Prostate gland (tissue), 2 donors: ENCODE measurements at regions not wholly inside any gene's neighbourhood (a gene's known extent, or its start where the extent isn't known, plus 50 kb on each side); places are given as distances from the start of the nearest gene placed in this dataset.

ENCODE experiments used
- DNase-seq: peaks from one replicate; pipeline ENCODE4 v3.0.0-alpha.2; 2019; ENCODE audit warnings: low spot score
- H3K27ac ChIP-seq, 2 donors: fragments of 200-600 bp; sonication (generic); 2 replicates each; pipeline ENCODE4 v1.5.1; 2017 to 2019
- H3K27me3 ChIP-seq: fragments of 200-600 bp; sonication (generic); replicated peaks from 2 replicates; pipeline ENCODE4 v1.5.1; 2019; ENCODE audit not compliant: insufficient read depth
- H3K36me3 ChIP-seq, 2 donors: fragments of 200-600 bp; sonication (generic); 1 replicate in 1 of 2; 2 replicates in 1 of 2; pipeline versions ENCODE4 v1.5.1 to v1.8.1; 2017 to 2019
- H3K4me1 ChIP-seq: fragments of 200-600 bp; sonication (generic); replicated peaks from 2 replicates; pipeline ENCODE4 v1.5.1; 2019
- H3K4me3 ChIP-seq, 2 donors: fragments of 200-600 bp; sonication (generic); 2 replicates each; pipeline ENCODE4 v1.5.1; 2017 to 2019
- H3K9me3 ChIP-seq: fragments of 200-600 bp; sonication (generic); 2 replicates; pipeline ENCODE4 v1.5.1; 2017
- POLR2A ChIP-seq: fragments of 450-650 bp; IDR thresholded peaks from one replicate; pipeline ENCODE4 v1.6.1; 2016; ENCODE audit warnings: antibody characterized with exemption, mild to moderate bottlenecking
- POLR2AphosphoS5 ChIP-seq: sonication (generic); formaldehyde crosslinking; IDR thresholded peaks from one replicate; pipeline ENCODE4 v1.6.1; 2017; ENCODE audit warnings: antibody characterized with exemption
- WGBS: methylation state at CpG from one replicate; pipeline ENCODE4 v1.1.5; 2018; 5-methylcytosine and 5-hydroxymethylcytosine counted together
- intact Hi-C: fragments of 100-400 bp; cut with DNase I; formaldehyde crosslinking; loops from one replicate; pipeline ENCODE4 v1.14.2; 2022
- TF ChIP-seq, protein P1 (sequence below), 4 experiments: fragments of 200-600 bp in 2 of 4; fragments of 450-650 bp in 2 of 4; sonication (generic) in 2 of 4; IDR thresholded peaks; 1 replicate in 3 of 4; 2 replicates in 1 of 4; pipeline ENCODE4 v1.5.1; 2016 to 2019; ENCODE audit warnings: antibody characterized with exemption in 4 of 4, mild to moderate bottlenecking in 2 of 4, moderate library complexity in 2 of 4

DNA sequence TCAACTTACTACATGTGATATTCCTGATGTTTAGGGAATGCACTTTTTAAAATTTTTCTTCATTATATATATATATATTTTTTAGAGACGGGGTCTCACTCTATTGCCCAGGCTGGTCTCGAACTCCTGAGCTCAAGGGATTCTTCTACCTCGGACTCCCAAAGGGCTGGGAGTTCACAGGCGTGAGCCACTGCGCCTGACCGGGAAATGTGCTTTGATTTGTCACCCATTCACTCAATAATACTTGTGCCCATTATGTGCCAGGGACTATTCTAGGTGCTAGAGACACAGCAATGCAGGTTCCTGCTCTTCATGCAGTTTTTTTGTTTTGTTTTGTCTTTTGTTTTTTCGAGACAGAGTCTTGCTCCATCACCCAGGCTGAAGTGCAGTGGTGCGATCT, 56.1 kb upstream of the INCENP start:
- Histone ChIP-seq H3K9me3 (no peaks in the 10 kb centered on the region), H3K4me1 (no peaks in the 10 kb centered on the region), H3K27me3 (no peaks in the 10 kb centered on the region), H3K27ac (no peak overlapping the region), H3K4me3 (no peak overlapping the region), H3K36me3 (no peaks in the 10 kb centered on the region)
- DNase-seq: no peak
- WGBS: 94% methylated on average over 8 of the region's 8 CpGs
- intact Hi-C loops: no loop called here
- TF ChIP-seq POLR2A: no peak
- TF ChIP-seq, protein P1, sequence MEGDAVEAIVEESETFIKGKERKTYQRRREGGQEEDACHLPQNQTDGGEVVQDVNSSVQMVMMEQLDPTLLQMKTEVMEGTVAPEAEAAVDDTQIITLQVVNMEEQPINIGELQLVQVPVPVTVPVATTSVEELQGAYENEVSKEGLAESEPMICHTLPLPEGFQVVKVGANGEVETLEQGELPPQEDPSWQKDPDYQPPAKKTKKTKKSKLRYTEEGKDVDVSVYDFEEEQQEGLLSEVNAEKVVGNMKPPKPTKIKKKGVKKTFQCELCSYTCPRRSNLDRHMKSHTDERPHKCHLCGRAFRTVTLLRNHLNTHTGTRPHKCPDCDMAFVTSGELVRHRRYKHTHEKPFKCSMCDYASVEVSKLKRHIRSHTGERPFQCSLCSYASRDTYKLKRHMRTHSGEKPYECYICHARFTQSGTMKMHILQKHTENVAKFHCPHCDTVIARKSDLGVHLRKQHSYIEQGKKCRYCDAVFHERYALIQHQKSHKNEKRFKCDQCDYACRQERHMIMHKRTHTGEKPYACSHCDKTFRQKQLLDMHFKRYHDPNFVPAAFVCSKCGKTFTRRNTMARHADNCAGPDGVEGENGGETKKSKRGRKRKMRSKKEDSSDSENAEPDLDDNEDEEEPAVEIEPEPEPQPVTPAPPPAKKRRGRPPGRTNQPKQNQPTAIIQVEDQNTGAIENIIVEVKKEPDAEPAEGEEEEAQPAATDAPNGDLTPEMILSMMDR (IDR thresholded peaks at IDR 0.05): no peak
- no peak for TF ChIP-seq POLR2AphosphoS5

- H3K9me3 ChIP-seq: no peaks in the 10 kb centered on the region
- intact Hi-C loops: no loop called here
- 82% methylated on average over 2 of the region's 2 CpGs for WGBS
- DNase-seq: no peak
- no peaks in the 10 kb centered on the region for H3K27me3 ChIP-seq
- TF ChIP-seq, protein P1 (IDR thresholded peaks at IDR 0.05): no peak
- TF ChIP-seq POLR2AphosphoS5 (no peak), POLR2A (no peak)
- no peaks in the 10 kb centered on the region for H3K36me3 ChIP-seq
- H3K4me1 ChIP-seq: no peaks in the 10 kb centered on the region
- H3K27ac ChIP-seq: no peak overlapping the region
- no peak overlapping the region for H3K4me3 ChIP-seq
Observed at GRCh38 chr11:62064221-62064620, 59.6 kb upstream of the INCENP start.

GRCh38 chr11:62062223-62062861, 61.5 kb upstream of the INCENP start:
- no peaks in the 10 kb centered on the region for H3K36me3 ChIP-seq
- TF ChIP-seq POLR2A: no peak
- H3K27me3 ChIP-seq: no peaks in the 10 kb centered on the region
- DNase-seq: no peak
- H3K27ac ChIP-seq: no peak overlapping the region
- H3K4me1 ChIP-seq: no peaks in the 10 kb centered on the region
- intact Hi-C loops: no loop called here
- H3K4me3 ChIP-seq: no peak overlapping the region
- H3K9me3 ChIP-seq: no peaks in the 10 kb centered on the region
- WGBS: 93% methylated on average over 4 of the region's 4 CpGs

DNA sequence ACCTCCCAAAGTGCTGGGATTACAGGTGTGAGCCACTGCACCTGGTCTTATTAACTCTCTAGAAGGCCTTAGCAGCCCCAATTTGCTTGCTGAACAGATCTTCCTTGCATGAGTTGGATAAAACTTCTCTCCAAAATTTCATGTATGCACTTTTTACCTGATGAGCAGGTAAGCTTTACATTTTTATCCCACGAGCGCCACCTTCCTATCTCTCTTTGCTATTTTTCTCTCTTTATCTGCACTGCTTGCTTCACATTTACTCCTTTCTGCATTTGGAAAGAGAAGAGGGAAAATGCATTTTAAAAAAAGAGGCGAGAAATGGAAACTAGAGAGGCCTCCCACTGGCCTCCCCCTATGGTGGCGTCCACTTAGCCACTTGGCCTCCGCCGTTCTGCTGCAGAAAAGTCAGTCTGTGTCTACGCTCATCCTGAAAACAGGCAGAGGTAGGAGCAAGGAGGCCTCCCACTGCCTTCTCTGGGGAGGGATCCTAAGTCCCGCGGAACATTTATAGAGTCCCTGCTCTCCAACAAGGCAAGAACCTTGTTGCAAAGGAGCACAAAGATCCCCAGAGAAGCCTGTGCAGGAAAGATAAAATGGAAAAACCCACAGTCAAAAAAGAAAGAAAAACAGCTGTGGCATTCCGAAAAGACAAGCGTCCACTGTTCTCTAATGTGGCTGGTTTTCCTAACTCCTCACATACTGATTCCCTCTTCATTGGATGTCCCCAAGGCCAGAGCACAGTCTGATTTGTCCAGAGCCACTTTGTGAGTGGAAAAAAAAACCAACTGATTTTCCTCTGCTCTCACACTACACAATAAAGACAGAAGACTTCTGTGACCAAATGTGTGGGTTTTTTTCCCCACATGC, 62.2 kb upstream of the INCENP start:
- WGBS: 58% methylated on average over 11 of the region's 11 CpGs
- no peak overlapping the region for H3K4me3 ChIP-seq
- no peaks in the 10 kb centered on the region for H3K9me3 ChIP-seq
- H3K4me1 ChIP-seq: no peaks in the 10 kb centered on the region
- H3K27me3 ChIP-seq: no peaks in the 10 kb centered on the region
- intact Hi-C loops: no loop called here
- peak; percentile 41 for DNase-seq
- no peak overlapping the region for H3K27ac ChIP-seq
- TF ChIP-seq POLR2AphosphoS5: no peak
- TF ChIP-seq, protein P1 (IDR thresholded peaks at IDR 0.05): peak in 2 of 4 experiments; percentile 53 to 59
- H3K36me3 ChIP-seq: no peaks in the 10 kb centered on the region

DNA sequence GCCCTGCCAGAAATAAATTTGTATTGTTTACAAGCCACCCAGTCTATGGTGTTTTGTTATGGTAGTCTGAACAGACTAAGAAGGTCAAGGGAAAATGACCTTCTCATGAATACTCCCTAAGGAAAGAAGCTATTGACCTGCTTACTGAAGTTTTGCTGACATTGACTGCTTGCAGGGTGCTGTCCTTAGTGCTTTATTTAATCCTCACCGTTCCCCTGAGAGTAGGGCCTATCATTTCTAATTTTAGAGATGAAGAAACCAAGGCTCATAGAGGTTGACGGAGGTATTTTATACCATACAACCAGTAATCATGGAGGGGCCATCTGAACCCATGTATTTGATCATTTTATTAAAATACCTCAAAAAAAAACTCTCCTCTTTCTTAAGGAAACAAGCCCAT, 66.7 kb upstream of the INCENP start:
- Histone ChIP-seq H3K27ac (no peak overlapping the region), H3K4me3 (no peak overlapping the region), H3K9me3 (no peaks in the 10 kb centered on the region), H3K4me1 (no peaks in the 10 kb centered on the region), H3K27me3 (no peaks in the 10 kb centered on the region), H3K36me3 (no peaks in the 10 kb centered on the region)
- TF ChIP-seq POLR2A (no peak), POLR2AphosphoS5 (no peak)
- TF ChIP-seq, protein P1 (IDR thresholded peaks at IDR 0.05): no peak
- DNase-seq: no peak
- 81% methylated on average over 2 of the region's 2 CpGs for WGBS
- intact Hi-C loops: no loop called here
